H4 (cell line): ENCODE measurements at regions not wholly inside any gene's neighbourhood (a gene's known extent, or its start where the extent isn't known, plus 50 kb on each side); places are given as distances from the start of the nearest gene placed in this dataset.
"Not testable (repeated sequence)": the region's sequence is repeated elsewhere in the genome, so short reads cannot be mapped to it uniquely, and the experiment has no call there.

Source experiments
- DNase-seq: peaks from one replicate; pipeline ENCODE4 v3.0.0-alpha.2; 2015; ENCODE audit warnings: low spot score

DNA sequence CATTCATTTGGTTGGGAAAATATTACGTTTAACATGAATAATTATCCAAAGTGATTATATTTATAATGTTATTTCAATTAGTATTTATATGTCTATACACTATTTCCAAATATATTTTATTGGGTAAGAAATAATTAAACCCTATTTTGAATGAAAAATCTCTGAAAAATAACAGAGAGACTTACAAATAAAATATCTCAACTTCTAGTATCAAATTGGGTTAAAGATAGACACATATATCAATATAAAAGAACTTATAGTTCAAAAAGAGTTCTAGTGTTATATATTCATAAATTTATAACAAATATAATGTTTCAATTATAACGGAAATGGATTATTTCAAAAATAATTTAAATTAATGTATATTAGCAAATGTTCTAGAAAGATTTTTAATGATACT is 482.6 kb upstream of the PCDH20 start:
- no peak for DNase-seq

DNA sequence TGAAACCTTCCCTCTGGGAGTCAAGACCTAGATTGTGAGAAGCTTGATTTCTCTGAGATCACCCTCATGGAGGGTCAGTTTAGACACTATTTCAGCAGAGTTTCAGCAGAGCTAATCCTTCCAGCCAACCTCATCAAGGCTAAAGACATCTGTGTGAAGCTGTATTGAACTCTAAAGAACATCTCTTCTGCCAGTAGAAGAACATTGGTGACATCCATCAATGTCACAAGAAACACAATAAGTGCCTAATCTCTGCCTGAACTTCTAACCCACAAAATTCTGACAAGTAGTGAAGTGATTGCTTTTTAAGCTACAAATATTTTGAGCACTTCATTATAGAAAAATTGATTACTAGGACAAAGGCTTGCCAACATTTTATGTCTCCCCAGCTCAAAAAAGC is 475.8 kb upstream of the PCDH20 start:
- no peak for DNase-seq

DNA sequence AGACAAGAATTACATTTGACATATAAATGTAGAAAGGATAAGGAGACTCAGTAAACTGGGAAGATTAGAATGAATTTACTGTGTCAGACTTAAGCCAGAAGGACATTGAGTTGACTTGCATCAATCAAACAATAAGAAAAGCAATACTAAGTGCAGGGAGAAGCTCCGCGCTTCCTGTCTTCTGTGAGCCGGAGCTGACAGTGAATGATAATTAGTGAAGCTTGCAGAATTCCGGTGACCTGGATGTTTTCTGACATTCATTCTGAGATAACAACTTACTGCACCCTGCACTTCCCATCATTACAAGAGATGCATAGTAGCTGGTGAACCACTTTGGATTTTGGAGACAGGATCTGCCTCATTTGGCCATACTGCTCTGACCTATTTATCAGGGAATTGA is 469.2 kb upstream of the PCDH20 start:
- DNase-seq = no peak

DNA sequence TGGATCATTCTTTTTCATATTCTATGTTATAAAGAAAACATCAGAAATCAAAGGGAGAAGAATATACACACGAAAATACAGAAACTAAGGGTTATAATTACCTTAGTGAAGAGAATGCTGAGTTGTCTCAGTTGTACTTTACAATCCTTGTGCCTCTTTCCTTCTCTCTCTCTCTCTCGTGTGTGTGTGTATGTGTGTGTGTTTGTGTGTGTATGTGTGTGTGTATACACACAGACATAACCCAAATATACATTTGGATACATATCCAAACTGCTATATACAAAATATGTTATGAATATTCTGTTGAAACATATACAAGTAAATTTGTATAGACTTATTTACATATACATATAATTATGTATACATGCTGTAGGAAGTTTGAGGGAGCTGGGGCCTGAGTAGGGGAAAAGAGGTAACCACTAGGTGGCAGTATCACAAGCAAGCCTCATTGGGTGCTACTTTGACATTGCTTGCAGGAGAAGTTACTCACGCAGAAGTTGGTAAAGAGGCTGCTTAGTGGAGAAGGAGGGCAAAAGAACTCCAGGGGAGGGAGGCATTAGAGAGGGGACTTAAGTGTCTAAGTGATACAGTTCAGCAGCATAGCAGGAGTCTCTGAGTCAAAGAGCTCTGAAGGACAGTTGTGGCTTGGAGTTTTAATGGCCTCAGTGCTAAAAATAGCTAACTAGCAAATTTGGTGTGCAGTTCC is 465.1 kb upstream of the PCDH20 start:
- DNase-seq = no peak

DNA sequence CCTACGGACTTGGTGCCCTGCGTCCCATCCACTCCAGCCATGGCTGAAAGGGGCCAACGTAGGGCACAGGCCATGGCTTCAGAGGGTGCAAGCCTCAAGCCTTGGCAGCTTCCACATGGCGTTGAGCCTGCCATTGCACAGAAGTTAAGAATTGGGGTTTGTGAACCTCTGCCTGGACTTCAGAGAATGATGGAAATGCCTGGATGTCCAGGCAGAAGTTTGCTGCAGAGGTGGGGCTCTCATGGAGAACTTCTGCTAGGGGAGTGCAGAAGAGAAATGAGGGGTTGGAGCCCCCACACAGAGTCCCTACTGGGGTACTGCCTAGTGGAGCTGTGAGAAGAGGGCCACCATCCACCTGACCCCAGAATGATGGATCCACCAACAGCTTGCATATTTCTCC is 462.9 kb upstream of the PCDH20 start:
- not testable (repeated sequence) for DNase-seq

DNA sequence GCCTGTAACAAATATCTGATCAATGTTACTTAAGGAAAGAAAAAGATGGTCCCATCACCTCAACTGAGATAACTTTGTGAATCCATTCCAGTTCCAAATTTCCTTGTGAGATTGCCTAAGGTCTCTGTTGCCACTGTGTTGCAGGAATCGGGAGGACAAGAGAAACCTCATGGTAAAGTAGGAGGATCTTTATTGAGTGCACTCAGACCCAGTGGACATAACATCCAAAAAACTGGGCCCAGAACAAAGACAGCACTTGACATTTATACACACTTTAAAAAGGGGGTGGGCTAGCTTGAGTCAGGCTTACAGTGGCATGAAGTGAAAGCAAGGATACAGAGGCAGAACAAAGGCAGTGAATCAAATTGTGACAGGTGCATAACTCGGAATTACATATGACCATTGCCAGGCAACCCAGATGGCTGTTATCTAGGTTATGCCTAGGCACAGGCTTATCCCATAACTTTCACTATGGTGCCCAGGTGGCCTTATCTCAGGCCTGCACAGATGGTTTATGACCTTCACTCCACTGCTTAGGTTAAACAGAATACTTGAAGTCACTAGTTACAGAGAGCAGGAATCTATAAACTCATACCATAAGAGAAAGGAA is 459.4 kb upstream of the PCDH20 start:
- DNase-seq = no peak

DNA sequence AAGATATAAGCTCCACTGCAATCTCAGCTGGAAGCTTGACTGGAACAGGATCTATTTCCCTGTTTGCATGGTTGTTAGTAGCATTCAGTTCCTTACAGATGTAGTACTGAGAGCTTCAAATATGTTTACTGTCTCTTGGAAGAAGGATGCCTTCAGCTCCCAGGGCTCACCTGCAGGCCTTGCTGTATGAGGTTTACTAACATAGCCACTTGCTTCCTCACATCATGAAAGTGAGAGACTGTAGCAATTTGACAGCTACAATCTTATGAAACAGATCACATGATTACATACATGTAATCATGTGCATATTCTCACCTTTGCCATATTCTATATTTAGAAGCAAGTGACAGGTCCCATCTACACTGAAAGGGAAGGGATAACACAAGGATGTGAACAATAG is 458.1 kb upstream of the PCDH20 start:
- no peak for DNase-seq

DNA sequence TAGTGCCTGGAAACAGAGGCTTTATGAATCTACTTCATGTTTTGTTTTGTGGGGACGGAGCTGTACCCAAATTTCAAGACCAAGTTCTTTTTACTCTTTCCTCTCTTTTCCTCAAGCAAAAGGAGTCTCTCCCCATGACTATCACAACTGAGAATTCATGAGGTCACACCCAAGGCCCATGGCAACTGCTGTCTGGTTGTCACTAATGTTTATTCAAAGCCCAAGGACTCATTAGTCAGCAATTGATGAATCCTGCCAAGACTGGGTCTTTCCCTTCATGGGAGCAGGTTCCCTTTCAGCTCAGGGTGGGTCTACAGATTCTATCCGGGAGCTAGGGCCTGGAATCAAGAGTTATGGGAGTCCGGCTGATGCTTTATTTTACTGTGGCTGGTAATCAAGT is 441.5 kb upstream of the PCDH20 start:
- no peak for DNase-seq

DNA sequence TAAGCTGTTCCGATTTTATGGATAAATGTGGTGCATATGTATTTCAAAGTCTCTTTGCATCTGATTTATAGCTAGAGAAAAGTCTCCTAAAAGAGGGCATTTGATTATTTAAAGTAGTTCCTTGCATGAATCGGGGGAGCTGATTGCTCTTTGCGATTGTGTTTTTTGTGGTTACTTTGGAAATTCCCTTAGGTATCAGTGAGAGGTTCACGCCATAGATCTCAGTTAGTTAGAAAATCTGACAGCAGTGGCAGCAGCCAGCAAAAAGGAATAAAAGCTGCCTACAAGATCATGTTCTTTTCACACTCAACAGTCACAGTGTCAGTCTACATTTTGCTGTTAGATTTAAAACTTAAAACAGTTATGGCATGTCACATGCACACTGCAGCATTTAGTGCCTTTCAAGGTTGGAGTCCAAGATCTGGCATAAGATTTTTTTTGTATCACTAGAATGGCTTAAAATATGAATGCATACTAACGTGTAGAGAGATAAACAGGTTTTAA is 436.5 kb upstream of the PCDH20 start:
- DNase-seq = no peak

DNA sequence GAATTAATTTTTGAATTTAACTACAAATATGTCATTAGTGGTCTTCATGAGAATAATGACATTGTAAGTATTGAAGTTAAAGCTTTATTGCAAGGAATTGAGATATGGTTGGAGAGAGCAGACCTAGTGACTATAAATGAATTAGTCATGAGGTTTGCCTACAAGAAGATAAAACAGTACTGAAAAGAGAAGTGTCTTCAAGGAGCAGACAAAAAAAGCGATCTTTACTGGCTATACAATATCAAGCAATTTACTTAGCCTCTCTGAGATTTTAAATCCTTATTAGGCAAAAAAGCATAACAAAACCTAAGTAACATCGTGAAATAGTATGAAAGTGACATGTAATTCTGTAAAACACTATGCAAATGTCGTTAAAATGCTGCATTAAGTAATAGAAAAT is 435.1 kb upstream of the PCDH20 start:
- DNase-seq = no peak

DNA sequence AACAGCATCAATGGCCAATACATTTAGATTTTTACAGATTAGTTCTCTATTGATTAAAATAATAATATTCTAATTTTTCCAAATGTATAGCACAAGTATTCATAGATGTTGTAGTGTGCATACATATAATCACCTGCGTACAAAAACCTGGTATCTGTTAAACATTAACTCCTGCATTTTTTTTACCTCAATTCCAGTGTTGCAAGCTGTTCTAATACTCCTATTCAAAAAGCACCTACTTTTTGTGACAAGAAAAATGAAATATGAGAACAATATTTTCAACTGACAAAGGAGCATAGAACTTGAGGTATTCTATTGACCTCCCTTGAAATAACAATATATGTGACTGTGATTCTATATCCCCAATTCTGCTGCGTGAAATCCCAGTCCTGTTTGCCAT is 422.9 kb upstream of the PCDH20 start:
- no peak for DNase-seq

DNA sequence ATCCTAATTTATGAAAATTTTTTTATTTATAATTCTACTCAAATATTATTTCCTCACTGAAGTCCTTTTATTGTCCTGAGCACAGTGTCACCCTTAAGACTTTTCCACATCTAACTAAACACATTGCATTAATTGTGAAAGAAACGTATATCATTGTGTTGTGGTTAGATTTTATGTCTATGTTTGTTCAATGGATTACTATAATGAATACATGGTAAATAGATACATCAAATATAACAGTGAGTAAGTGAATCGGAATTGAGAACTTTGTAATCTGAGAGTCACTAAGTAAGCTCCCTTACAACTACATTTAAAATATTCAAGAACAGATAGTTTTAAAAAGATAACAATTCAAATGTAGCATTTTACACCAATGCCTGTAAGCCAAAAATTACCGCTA is 417.6 kb upstream of the PCDH20 start:
- no peak for DNase-seq

DNA sequence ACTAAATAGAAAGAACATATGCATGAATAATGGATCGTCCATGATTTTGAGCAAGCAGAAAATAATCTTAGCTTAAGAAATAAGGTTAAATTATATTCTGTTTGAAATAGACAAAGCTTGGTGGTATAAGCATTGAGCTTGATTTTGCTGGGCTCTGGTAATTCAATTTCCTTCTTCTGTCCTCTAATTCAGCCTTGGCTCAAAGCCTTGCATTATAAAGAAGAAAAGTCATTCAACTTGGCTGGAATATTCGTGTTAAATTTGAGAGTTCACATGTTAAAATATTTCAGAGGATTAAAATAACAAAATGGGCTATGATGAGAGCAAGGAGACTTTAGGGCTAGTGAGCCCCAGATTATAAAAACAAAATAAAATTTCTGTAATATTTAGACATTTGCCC is 415.4 kb upstream of the PCDH20 start:
- no peak for DNase-seq

DNA sequence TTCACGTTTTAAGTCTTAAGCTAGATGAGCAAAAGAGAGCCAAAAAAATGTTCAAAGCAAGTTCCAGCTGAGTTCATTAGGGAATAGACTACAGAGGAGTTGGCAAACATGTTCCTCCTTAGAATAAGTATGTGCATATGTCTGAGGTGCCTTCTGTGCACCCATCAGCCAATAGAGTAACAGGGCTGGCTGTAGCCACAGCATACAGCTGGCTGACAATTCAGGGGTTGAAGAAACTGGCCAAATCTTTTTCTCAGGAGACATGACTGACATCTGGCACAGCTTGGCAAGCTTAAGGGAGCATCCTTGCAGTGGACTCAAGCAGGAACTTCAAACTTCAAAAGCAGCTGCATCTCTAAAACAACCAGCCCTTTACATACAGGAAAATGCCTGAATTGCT is 414.8 kb upstream of the PCDH20 start:
- no peak for DNase-seq

DNA sequence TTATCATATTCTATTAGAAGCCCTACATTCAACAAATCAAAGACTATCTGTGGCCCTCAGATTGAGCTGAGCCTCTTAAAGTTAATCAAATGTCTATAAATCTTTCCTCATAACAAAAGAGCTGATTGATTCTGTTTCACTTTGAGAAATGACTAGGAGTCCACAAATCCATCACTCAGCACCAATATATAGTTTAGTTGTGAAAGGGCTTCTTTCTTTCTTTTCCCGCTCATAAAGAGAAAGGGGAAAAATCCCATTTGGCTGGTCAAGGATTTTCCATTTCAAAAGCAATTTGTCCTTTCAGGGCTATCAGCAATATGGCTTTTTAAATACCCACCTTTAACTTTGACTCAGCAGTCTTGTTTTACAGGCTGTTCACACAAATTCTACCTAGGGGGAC is 408.5 kb upstream of the PCDH20 start:
- no peak for DNase-seq

DNA sequence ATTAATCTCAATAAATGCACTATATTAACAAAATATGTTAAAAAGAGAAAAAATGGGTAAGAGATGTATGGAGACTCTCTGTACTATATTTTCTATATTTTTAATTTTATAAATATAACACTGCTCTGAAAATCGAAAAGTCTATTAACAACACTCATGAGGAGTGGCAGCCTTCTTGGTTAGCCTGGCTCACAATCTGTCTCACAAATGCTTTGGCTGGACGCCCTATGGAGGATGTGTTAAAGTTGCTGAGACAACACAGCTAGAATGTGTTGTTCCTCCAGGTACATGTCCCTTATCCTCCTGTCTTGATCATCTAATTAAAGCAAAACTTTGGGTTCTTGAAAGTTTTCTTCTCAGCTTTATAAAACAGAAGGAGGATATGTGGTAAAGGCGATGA is 396.6 kb upstream of the PCDH20 start:
- DNase-seq = no peak

DNA sequence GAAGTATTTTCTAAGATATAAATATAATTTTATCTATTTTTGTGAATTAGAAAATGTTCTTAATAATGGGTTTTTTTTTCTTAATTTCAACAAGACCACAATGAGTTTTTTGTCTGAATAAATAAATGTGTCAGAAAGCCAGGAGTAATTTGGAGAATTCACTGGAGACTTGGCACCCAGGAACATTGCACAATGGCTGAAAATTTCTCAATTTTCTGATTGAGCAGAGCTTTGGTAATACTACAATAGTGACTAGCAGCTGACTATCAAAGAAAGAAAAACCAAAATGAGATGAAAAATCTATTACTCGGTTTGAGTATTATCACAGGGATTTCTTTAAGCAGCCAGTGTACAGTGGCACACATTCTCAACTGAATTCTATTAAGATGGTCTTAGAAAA is 394.4 kb upstream of the PCDH20 start:
- no peak for DNase-seq

DNA sequence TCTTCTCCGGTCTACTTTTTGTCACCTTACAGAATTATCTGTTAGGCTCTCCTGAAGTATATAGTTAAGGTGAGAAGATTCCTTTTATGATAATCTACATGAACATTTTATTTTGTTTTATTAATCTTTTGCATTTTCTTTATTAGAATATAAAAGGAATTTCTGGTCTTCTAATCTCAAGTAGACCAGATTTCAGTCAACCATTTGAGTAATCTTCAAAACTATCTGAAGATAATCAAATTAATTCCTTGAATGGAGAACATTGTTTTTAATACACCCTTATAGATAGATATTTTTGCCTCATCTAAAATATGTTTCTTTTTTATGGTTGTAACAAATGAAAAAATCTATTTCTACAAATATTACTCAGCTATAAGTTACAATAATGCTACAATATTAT is 381.7 kb upstream of the PCDH20 start:
- no peak for DNase-seq

DNA sequence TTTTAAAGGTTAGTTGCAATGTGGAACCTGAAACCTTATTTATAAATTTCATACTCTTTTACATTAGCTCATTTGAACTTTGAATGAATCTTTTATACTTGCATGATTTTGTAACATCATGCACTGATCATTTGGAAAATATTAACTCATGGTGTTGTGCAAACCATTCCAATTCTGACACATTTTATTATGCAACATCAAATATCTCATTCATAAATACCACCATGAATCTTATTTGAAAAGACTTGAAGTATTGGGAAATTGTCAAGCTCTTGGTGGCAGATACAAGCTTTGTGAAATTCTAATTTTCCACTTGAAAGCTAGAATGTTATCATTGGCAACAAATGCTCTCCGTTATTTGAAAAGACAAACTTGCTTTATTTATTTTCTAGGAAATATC is 379.9 kb upstream of the PCDH20 start:
- no peak for DNase-seq

DNA sequence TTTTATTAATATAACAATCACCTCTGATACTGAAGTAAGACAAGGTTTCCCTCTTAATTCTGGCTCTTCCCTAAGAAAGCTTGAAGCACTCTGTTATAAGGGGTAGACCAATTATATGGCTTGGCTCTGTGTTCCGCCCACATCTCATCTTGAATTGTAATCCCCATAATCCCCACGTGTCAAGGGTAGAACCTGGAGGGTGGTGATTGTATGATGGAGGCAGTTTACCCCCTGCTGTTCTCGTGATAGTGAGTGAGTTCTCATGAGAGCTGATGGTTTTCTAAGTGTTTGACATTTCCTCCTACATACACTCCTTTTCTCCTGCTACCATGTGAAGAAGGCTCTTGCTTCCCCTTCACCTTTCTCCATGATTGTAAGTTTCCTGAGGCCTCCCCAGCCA is 363.8 kb upstream of the PCDH20 start:
- no peak for DNase-seq

DNA sequence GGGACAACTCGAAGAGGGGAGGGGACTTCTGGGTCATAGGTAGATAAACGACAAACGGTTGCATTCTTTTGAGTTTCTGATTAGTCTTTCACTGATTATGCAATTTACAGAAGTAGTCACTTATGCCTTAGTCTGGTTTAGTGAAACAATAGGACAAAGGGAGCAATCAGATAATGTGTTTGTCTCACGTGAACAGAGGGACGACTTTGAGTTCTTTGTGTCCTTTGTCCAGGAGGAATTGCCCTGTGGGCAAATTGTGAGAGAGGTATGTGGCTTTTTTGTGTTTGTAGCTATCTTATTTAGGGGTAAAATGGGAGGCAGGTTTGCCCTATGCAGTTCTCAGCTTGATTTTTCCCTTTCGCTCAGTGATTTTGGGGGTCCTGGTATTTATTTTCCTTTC is 362.9 kb upstream of the PCDH20 start:
- no peak for DNase-seq

DNA sequence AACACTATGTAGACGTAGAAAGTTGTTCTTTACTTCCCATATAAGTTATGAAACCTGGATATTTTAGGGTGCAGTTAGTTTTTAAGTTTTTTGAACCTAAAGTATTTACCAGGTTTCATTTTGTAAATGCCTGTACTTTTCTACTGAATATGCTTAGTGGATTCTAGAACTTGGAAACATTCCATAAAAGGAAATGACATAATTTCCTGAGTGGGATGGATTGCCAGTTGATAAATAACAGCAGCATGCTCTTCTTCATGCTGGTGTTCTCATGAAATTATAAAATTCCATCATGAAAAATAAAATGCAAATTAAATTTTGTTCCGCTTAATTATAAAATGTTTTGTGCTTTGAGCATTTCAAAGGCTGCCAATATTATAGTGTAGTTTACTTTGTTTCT is 362.2 kb upstream of the PCDH20 start:
- no peak for DNase-seq

DNA sequence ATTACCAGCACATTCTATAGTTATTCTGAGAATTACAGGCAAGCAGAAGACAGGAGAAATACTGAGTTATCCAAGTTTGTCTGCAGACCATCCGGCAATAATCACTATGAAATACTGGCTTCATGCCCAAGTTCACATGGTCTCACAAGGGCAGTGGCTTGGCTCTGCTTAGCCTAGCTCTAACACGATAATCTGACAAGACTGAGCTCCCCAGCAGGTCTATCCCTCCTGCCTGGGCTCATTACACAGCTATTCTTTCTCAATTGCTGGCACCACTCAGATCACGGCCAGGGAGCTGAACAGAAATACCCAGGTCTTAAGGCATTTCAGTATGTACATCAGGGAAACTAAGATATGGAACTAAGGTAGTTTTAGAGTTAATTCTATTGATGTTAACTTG is 361.6 kb upstream of the PCDH20 start:
- DNase-seq = no peak

DNA sequence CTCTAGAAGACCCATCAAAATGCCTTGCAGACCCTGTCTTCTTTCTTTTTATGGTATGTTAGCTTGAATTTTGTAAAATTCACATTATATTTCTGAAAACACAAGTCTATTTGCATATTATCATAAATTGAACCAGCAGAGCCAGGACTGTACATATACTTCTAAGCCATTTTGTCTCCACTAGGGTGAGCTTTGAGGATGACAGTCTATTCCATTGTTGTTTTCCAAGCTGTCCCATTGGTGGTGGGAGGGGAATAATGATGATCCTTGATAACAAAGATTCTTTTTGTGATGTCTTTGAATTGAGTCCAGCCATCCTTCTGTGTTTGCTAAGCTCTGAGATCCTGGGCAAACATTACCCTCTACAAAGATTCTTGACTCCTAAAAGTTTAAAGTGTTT is 359.3 kb upstream of the PCDH20 start:
- no peak for DNase-seq
